ENCODE measurements at regions not wholly inside any gene's neighbourhood (a gene's known extent, or its start where the extent isn't known, plus 50 kb on each side); places are given as distances from the start of the nearest gene placed in this dataset.

DNA sequence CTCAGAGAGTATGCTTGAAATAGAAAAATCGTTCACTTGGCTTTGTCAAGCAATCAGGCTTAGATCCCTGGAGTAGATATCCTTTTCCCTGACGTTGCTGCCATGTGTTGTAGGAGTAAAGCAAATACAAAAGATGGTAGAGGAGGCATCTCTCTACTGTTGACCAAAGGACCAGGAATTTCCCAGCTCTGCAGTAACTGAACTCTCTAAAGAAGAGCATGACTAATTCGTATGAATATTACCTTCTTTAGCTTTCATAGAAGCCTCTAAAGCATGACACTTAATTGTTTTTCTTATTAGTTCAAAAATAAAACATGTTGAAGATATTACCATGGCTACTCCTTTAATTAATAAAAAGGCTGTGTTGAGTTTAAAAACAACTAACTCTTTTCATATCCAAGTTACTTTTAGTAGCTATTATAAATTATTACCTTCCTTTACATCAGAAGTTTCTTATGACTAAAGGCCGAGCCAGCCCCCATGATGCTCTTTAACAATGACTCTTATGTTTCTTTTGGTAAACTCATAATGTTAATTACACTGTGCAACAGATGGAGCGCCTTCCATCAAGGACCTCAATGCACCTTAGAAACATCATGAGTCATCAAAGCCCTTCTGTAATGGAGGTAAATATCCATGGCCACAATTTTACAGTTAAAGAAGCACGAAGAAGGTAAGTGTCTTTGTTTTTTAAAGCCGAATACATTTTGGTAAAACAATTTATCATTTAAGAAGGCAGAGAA lies 352.4 kb downstream of the KLF5 start:
- no peaks in the 10 kb centered on the region for H3K4me1 ChIP-seq (ENCODE audit: control insufficient read depth, low read depth, low read length)
- H3K9me3 ChIP-seq (ENCODE audit: control insufficient read depth, low read depth, low read length): no peaks in the 10 kb centered on the region
- no peak overlapping the region for H3K9ac ChIP-seq (ENCODE audit: low read length)
- no peaks in the 10 kb centered on the region for H3K27me3 ChIP-seq (ENCODE audit: control insufficient read depth, insufficient read depth, low read length)
- H3K27ac ChIP-seq (ENCODE audit: low read length): no peak overlapping the region
- no peaks in the 10 kb centered on the region for H3K36me3 ChIP-seq (ENCODE audit: control insufficient read depth, low read depth, low read length)
- no peak overlapping the region for H3K4me3 ChIP-seq (ENCODE audit: low read length)

DNA sequence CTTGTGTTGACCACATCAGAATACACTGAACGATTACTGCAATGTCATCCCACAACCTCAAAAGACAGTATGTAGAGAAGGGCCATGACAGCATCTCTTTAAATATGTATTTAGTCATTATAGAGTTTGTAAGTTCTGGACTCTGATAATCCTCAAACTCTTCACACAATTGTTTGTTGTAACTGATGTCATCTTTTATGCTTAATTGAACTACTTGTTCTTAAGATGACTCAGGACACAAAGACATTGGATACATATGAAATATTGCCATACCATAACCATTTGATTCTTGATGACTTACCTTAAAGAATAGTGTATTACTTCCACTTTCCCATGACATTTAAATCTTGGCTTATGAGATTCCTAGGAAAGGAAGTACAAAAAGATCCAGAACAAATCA lies 347.6 kb downstream of the KLF5 start:
- no peaks in the 10 kb centered on the region for H3K4me1 ChIP-seq (ENCODE audit: control insufficient read depth, low read depth, low read length)
- no peak overlapping the region for H3K9ac ChIP-seq (ENCODE audit: low read length)
- H3K27ac ChIP-seq (ENCODE audit: low read length): no peak overlapping the region
- no peaks in the 10 kb centered on the region for H3K36me3 ChIP-seq (ENCODE audit: control insufficient read depth, low read depth, low read length)
- no peak overlapping the region for H3K4me3 ChIP-seq (ENCODE audit: low read length)
- no peaks in the 10 kb centered on the region for H3K27me3 ChIP-seq (ENCODE audit: control insufficient read depth, insufficient read depth, low read length)
- H3K9me3 ChIP-seq (ENCODE audit: control insufficient read depth, low read depth, low read length): no peaks in the 10 kb centered on the region

DNA sequence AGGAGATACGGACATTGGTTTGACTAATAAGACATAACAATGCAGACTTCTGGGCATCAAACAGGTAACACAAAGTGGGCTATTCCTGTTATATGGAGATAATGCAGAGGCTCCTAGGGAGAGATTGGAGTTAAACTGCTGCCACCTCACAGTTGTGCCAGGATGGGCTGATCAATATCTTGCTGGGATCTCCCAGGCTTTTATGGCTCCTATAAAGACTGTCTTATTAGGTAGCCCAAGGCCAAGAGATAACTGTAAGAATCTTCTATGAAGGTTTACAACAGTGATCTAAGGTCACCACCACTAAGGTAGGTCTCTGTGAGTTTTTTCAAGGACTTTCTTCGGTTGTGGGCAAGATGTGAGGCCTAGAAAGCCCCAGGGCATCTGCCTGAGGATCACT lies 345.8 kb downstream of the KLF5 start:
- Histone ChIP-seq H3K27ac (ENCODE audit: low read length) (no peak overlapping the region), H3K9ac (ENCODE audit: low read length) (no peak overlapping the region), H3K4me1 (ENCODE audit: control insufficient read depth, low read depth, low read length) (peaks cover 3% of the 10 kb centered on the region), H3K9me3 (ENCODE audit: control insufficient read depth, low read depth, low read length) (no peaks in the 10 kb centered on the region), H3K36me3 (ENCODE audit: control insufficient read depth, low read depth, low read length) (no peaks in the 10 kb centered on the region), H3K4me3 (ENCODE audit: low read length) (no peak overlapping the region), H3K27me3 (ENCODE audit: control insufficient read depth, insufficient read depth, low read length) (no peaks in the 10 kb centered on the region)

DNA sequence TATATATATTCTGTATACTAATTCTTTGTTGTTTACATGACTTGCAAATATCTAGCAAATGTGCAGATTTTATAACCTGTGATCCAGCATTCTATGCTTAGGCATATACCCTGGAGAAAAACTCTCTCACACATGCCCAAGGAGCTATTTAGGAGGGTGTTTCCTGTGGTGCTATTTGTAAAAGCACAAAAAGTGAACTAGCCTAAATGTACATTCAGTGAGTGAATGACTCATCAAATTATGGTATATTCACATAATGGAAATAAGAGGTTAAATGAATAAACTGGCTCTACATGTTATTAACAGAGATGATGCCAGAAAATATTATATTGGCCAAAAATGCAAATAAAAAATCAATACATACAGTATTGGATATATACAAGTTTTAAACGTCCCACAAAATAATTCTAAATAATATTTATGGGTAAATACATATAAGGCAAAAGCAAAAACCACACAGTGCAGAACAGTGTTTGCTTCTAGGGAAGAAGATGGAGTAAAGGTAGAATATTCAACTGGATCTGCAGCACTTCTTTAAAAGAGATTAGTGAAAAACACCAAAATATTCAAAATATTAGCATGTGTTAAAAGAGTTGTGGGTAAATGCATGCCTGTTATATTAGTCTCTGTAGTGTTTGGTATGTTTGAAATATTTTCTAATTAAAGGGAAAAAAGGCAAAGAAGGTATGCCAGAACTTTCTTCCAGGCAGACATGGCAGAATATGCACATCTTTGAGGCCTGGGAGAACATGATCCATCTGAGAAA lies 344.7 kb downstream of the KLF5 start:
- Histone ChIP-seq H3K4me1 (ENCODE audit: control insufficient read depth, low read depth, low read length) (peaks cover 7% of the 10 kb centered on the region), H3K4me3 (ENCODE audit: low read length) (no peak overlapping the region), H3K9ac (ENCODE audit: low read length) (no peak overlapping the region), H3K27me3 (ENCODE audit: control insufficient read depth, insufficient read depth, low read length) (no peaks in the 10 kb centered on the region), H3K36me3 (ENCODE audit: control insufficient read depth, low read depth, low read length) (no peaks in the 10 kb centered on the region), H3K27ac (ENCODE audit: low read length) (no peak overlapping the region), H3K9me3 (ENCODE audit: control insufficient read depth, low read depth, low read length) (no peaks in the 10 kb centered on the region)

DNA sequence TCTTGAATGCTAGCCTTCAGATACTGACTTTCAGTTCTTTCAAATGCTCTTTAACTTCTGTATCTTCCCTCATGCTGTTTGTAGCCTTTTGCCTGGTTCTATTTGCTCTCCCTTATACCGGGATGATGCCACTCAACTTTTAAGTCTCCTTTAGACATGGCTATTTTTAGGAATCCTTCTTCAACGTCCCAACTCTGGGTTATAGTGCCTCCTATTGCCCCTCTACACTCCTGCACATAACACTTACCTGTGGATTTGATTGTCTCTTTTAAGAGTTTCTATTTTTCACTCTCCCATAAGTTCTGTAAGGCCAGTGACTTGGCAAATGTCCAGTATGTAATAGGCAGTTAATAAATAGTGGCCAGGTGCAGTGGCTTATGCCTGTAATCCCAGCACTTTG lies 343.0 kb downstream of the KLF5 start:
- Histone ChIP-seq H3K27me3 (ENCODE audit: control insufficient read depth, insufficient read depth, low read length) (no peaks in the 10 kb centered on the region), H3K9me3 (ENCODE audit: control insufficient read depth, low read depth, low read length) (no peaks in the 10 kb centered on the region), H3K36me3 (ENCODE audit: control insufficient read depth, low read depth, low read length) (no peaks in the 10 kb centered on the region), H3K27ac (ENCODE audit: low read length) (no peak overlapping the region), H3K9ac (ENCODE audit: low read length) (no peak overlapping the region), H3K4me1 (ENCODE audit: control insufficient read depth, low read depth, low read length) (peaks cover 12% of the 10 kb centered on the region), H3K4me3 (ENCODE audit: low read length) (no peak overlapping the region)

- no peak overlapping the region for H3K9ac ChIP-seq (ENCODE audit: low read length)
- no peak overlapping the region for H3K27ac ChIP-seq (ENCODE audit: low read length)
- no peaks in the 10 kb centered on the region for H3K36me3 ChIP-seq (ENCODE audit: control insufficient read depth, low read depth, low read length)
- H3K27me3 ChIP-seq (ENCODE audit: control insufficient read depth, insufficient read depth, low read length): no peaks in the 10 kb centered on the region
- no peak overlapping the region for H3K4me3 ChIP-seq (ENCODE audit: low read length)
- no peaks in the 10 kb centered on the region for H3K9me3 ChIP-seq (ENCODE audit: control insufficient read depth, low read depth, low read length)
- H3K4me1 ChIP-seq (ENCODE audit: control insufficient read depth, low read depth, low read length): peaks cover 12% of the 10 kb centered on the region
These were observed 340.8 kb downstream of the KLF5 start for GRCh38 chr13:73399347-73400216.

DNA sequence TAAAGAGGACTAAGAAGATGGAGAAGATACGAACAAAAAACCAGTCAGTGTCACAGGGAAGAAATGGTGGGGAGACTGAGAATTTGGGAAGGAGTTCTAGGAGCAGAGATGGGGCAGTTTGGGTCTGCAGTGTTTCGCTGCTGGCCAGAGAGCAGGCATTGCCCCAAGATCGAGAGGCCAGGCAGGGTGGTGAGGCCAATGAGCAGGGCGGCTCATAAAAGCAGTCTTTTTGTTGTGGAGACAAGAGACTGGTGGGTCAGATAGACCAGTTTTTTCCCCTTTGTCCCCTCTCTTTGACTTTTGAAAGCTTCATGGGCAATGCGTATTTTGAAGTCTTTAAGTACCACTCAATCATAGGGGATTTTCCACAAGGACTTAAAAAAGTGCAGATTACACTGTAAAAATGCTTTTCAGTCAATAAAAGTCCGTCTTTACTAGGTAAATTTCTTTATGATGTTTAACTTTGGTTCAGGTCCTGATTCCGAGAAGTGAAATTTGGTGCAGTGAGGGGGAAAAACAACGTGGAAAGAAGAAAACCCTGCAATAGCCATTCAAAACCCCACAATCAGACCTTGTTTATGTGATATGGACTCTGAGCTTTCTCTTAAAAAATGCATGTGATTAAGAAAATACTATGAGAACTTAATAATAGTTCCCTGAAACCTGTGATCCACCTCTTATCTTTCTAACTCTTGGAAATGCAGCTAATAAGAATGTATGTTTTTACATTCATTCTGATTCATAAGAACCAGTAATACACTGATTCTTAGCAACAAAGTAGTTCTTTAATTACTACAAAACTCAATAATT lies 338.9 kb downstream of the KLF5 start:
- H3K27ac ChIP-seq (ENCODE audit: low read length): no peak overlapping the region
- no peak overlapping the region for H3K9ac ChIP-seq (ENCODE audit: low read length)
- H3K36me3 ChIP-seq (ENCODE audit: control insufficient read depth, low read depth, low read length): no peaks in the 10 kb centered on the region
- H3K4me1 ChIP-seq (ENCODE audit: control insufficient read depth, low read depth, low read length): peaks cover 12% of the 10 kb centered on the region
- no peak overlapping the region for H3K4me3 ChIP-seq (ENCODE audit: low read length)
- H3K27me3 ChIP-seq (ENCODE audit: control insufficient read depth, insufficient read depth, low read length): no peaks in the 10 kb centered on the region
- H3K9me3 ChIP-seq (ENCODE audit: control insufficient read depth, low read depth, low read length): no peaks in the 10 kb centered on the region

GRCh38 chr13:73394066-73394465 lies 335.3 kb downstream of the KLF5 start:
- Histone ChIP-seq H3K4me1 (ENCODE audit: control insufficient read depth, low read depth, low read length) (peaks cover 5% of the 10 kb centered on the region), H3K4me3 (ENCODE audit: low read length) (no peak overlapping the region), H3K27ac (ENCODE audit: low read length) (no peak overlapping the region), H3K36me3 (ENCODE audit: control insufficient read depth, low read depth, low read length) (no peaks in the 10 kb centered on the region), H3K9me3 (ENCODE audit: control insufficient read depth, low read depth, low read length) (no peaks in the 10 kb centered on the region), H3K9ac (ENCODE audit: low read length) (no peak overlapping the region), H3K27me3 (ENCODE audit: control insufficient read depth, insufficient read depth, low read length) (no peaks in the 10 kb centered on the region)

DNA sequence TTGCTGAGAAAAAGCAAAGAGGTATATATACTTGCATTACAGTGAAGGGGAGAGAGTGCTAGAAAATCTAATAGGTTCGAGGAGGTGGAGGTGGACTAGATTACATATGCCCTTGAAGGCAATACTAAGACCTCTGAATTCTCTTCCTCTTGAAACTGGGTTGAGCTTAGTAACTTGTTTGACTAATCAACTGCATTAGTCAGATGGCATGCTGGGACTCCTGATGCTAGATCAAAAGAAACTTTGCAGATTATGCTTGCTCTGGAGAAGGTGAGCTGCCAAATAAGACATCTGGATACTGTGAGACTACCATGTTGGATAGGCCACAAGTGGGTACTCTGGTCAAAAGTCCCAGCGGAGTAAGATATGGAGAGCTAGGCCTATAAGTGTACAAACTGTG lies 331.3 kb downstream of the KLF5 start:
- Histone ChIP-seq H3K27me3 (ENCODE audit: control insufficient read depth, insufficient read depth, low read length) (no peaks in the 10 kb centered on the region), H3K4me3 (ENCODE audit: low read length) (no peak overlapping the region), H3K4me1 (ENCODE audit: control insufficient read depth, low read depth, low read length) (no peaks in the 10 kb centered on the region), H3K27ac (ENCODE audit: low read length) (no peak overlapping the region), H3K9me3 (ENCODE audit: control insufficient read depth, low read depth, low read length) (no peaks in the 10 kb centered on the region), H3K36me3 (ENCODE audit: control insufficient read depth, low read depth, low read length) (no peaks in the 10 kb centered on the region), H3K9ac (ENCODE audit: low read length) (no peak overlapping the region)

DNA sequence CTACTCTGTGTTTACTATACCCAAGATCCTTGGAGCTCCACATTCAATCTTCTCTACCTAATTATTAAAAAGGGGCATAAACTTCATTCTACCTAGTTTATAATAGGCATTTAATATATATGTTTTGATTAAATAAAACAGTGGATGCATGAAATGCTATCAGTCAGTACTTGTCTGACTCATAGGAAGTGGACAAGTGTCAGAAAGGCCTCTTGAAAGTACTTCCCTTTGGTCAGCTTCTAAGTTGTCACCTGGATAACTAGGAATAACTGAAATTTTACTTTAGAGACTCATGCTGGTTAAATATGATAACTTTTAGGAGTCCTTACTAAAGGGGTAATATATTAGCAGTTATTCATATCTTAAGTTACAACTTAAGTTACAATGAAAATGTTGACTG lies 329.8 kb downstream of the KLF5 start:
- H3K9ac ChIP-seq (ENCODE audit: low read length): no peak overlapping the region

GRCh38 chr13:73387318-73387717 lies 328.5 kb downstream of the KLF5 start:
- Histone ChIP-seq H3K27ac (ENCODE audit: low read length) (no peak overlapping the region), H3K9me3 (ENCODE audit: control insufficient read depth, low read depth, low read length) (no peaks in the 10 kb centered on the region), H3K9ac (ENCODE audit: low read length) (no peak overlapping the region), H3K36me3 (ENCODE audit: control insufficient read depth, low read depth, low read length) (no peaks in the 10 kb centered on the region), H3K4me3 (ENCODE audit: low read length) (no peak overlapping the region), H3K27me3 (ENCODE audit: control insufficient read depth, insufficient read depth, low read length) (no peaks in the 10 kb centered on the region), H3K4me1 (ENCODE audit: control insufficient read depth, low read depth, low read length) (no peaks in the 10 kb centered on the region)

More for the DNA sequence above, 329.8 kb downstream of the KLF5 start:
- Histone ChIP-seq H3K27me3 (ENCODE audit: control insufficient read depth, insufficient read depth, low read length) (no peaks in the 10 kb centered on the region), H3K4me1 (ENCODE audit: control insufficient read depth, low read depth, low read length) (no peaks in the 10 kb centered on the region), H3K9me3 (ENCODE audit: control insufficient read depth, low read depth, low read length) (no peaks in the 10 kb centered on the region), H3K4me3 (ENCODE audit: low read length) (no peak overlapping the region), H3K27ac (ENCODE audit: low read length) (no peak overlapping the region), H3K36me3 (ENCODE audit: control insufficient read depth, low read depth, low read length) (no peaks in the 10 kb centered on the region)

All from iPS-18a (cell line).